HCT116 (cell line): ENCODE measurements at regions not wholly inside any gene's neighbourhood (a gene's known extent, or its start where the extent isn't known, plus 50 kb on each side); places are given as distances from the start of the nearest gene placed in this dataset.

Experiments used
- CEBPB ChIP-seq: IDR thresholded peaks from 2 replicates; pipeline ENCODE4 v1.6.1; 2012; ENCODE audit warnings: low read depth
- EGR1 ChIP-seq: IDR thresholded peaks from 2 replicates; pipeline ENCODE4 v1.6.1; 2012; ENCODE audit warnings: low read depth
- EZH2 ChIP-seq: fragments of 200-600 bp; sonication (generic); IDR thresholded peaks from 2 replicates; pipeline ENCODE4 v1.6.1; 2017; ENCODE audit warnings: antibody characterized with exemption, mixed run types
- EZH2phosphoT487 ChIP-seq: fragments of 200-600 bp; IDR thresholded peaks from 2 replicates; pipeline ENCODE4 v1.6.1; 2018; ENCODE audit warnings: antibody characterized with exemption, borderline replicate concordance
- JUND ChIP-seq: IDR thresholded peaks from 2 replicates; pipeline ENCODE4 v1.6.1; 2012
- MAX ChIP-seq: IDR thresholded peaks from 2 replicates; pipeline ENCODE4 v1.6.1; 2012
- POLR2AphosphoS5 ChIP-seq: IDR thresholded peaks from 2 replicates; pipeline ENCODE4 v1.6.1; 2011; ENCODE audit warnings: mild to moderate bottlenecking, low read depth, low read length, moderate library complexity
- RAD21 ChIP-seq: IDR thresholded peaks from 2 replicates; pipeline ENCODE4 v1.6.1; 2012; ENCODE audit warnings: low read depth, mild to moderate bottlenecking
- REST ChIP-seq: IDR thresholded peaks from 2 replicates; pipeline ENCODE4 v1.6.1; 2012; ENCODE audit warnings: low read depth
- YY1 ChIP-seq: IDR thresholded peaks from 2 replicates; pipeline ENCODE4 v1.6.1; 2011; ENCODE audit warnings: low read length, low read depth, moderate library complexity, mild to moderate bottlenecking; ENCODE audit not compliant: insufficient replicate concordance; ENCODE audit errors: extremely low read depth
- ZFX ChIP-seq: fragments of 450-650 bp; IDR thresholded peaks from 2 replicates; pipeline ENCODE4 v1.6.1; 2017
- ZNF274 ChIP-seq: fragments of 200-500 bp; sonication (Bioruptor generic); IDR thresholded peaks from 2 replicates; pipeline ENCODE4 v1.6.1; 2014; ENCODE audit warnings: mild to moderate bottlenecking, low read depth, low read length, inconsistent platforms
- TF ChIP-seq, protein P1 (sequence below), 3 experiments: fragments of 200-600 bp in 1 of 3; sonication (generic) in 1 of 3; IDR thresholded peaks in 2 of 3; conservative IDR thresholded peaks in 1 of 3; 2 replicates each; pipeline ENCODE4 v1.5.1; 2012 to 2017; ENCODE audit warnings: low read depth in 2 of 3, low read length in 2 of 3, antibody characterized with exemption in 1 of 3, borderline replicate concordance in 1 of 3, control low read depth in 1 of 3, mild to moderate bottlenecking in 1 of 3, mixed read lengths in 1 of 3, mixed run types in 1 of 3, moderate library complexity in 1 of 3; ENCODE audit not compliant: insufficient read depth in 1 of 3

- TF ChIP-seq YY1 (no peak), EZH2phosphoT487 (no peak), RAD21 (no peak), POLR2AphosphoS5 (no peak), EZH2 (no peak), ZNF274 (no peak), ZFX (no peak), JUND (no peak), MAX (no peak), CEBPB (no peak), REST (no peak), EGR1 (no peak)
- TF ChIP-seq, protein P1, sequence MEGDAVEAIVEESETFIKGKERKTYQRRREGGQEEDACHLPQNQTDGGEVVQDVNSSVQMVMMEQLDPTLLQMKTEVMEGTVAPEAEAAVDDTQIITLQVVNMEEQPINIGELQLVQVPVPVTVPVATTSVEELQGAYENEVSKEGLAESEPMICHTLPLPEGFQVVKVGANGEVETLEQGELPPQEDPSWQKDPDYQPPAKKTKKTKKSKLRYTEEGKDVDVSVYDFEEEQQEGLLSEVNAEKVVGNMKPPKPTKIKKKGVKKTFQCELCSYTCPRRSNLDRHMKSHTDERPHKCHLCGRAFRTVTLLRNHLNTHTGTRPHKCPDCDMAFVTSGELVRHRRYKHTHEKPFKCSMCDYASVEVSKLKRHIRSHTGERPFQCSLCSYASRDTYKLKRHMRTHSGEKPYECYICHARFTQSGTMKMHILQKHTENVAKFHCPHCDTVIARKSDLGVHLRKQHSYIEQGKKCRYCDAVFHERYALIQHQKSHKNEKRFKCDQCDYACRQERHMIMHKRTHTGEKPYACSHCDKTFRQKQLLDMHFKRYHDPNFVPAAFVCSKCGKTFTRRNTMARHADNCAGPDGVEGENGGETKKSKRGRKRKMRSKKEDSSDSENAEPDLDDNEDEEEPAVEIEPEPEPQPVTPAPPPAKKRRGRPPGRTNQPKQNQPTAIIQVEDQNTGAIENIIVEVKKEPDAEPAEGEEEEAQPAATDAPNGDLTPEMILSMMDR (IDR thresholded peaks at IDR 0.05 in 2 of 3, conservative IDR thresholded peaks at IDR 0.05 in 1 of 3; ENCODE audit: borderline replicate concordance in 1 of 3, insufficient read depth in 1 of 3, low read depth in 2 of 3, low read length in 2 of 3) = no peak
These were observed 74.7 kb upstream of the AMN1 start for GRCh38 chr12:31803306-31804184.
